GM12878 (cell line): ENCODE measurements at regions not wholly inside any gene's neighbourhood (a gene's known extent, or its start where the extent isn't known, plus 50 kb on each side); places are given as distances from the start of the nearest gene placed in this dataset.

Source experiments
- ETV6 ChIP-seq, 2 experiments: fragments of 450-650 bp in 1 of 2; IDR thresholded peaks in 1 of 2; conservative IDR thresholded peaks in 1 of 2; 2 replicates each; pipeline ENCODE4 v1.6.1; 2014; ENCODE audit warnings: antibody characterized with exemption in 1 of 2, borderline replicate concordance in 1 of 2, low read depth in 1 of 2, mild to moderate bottlenecking in 1 of 2, moderate library complexity in 1 of 2
- IKZF1 ChIP-seq: fragments of 450-650 bp; conservative IDR thresholded peaks from 2 replicates; pipeline ENCODE4 v1.6.1; 2017; ENCODE audit warnings: antibody characterized with exemption, mild to moderate bottlenecking
- MYC ChIP-seq: IDR thresholded peaks from 2 replicates; pipeline ENCODE4 v1.6.1; 2011; ENCODE audit warnings: mild to moderate bottlenecking, low read length, moderate library complexity, inconsistent platforms; ENCODE audit not compliant: insufficient read depth, insufficient replicate concordance, insufficient read length, severe bottlenecking
- RAD51 ChIP-seq: fragments of 450-650 bp; IDR thresholded peaks from 2 replicates; pipeline ENCODE4 v1.6.1; 2016; ENCODE audit warnings: moderate library complexity, mild to moderate bottlenecking, inconsistent platforms
- SMARCA5 ChIP-seq: fragments of 450-650 bp; IDR thresholded peaks from 2 replicates; pipeline ENCODE4 v1.6.1; 2017; ENCODE audit warnings: mild to moderate bottlenecking
- SMC3 ChIP-seq: IDR thresholded peaks from 2 replicates; pipeline ENCODE4 v1.6.1; 2011; ENCODE audit warnings: low read length, improper control_type of control experiment, borderline replicate concordance
- SREBF2 ChIP-seq: IDR thresholded peaks from 2 replicates; pipeline ENCODE4 v1.6.1; 2012; ENCODE audit warnings: mild to moderate bottlenecking, low read length
- TCF3 ChIP-seq: IDR thresholded peaks from 2 replicates; pipeline ENCODE4 v1.6.1; 2012; ENCODE audit warnings: low read depth, mild to moderate bottlenecking, low read length, borderline replicate concordance; ENCODE audit not compliant: insufficient read depth
- ZNF217 ChIP-seq: fragments of 450-650 bp; IDR thresholded peaks from 2 replicates; pipeline ENCODE4 v1.6.1; 2017; ENCODE audit warnings: antibody characterized with exemption, mild to moderate bottlenecking
- ZNF384 ChIP-seq: IDR thresholded peaks from 2 replicates; pipeline ENCODE4 v1.6.1; 2012; ENCODE audit warnings: low read depth, mild to moderate bottlenecking, low read length, improper control_type of control experiment, borderline replicate concordance
- TF ChIP-seq, protein P1 (sequence below): IDR thresholded peaks from 2 replicates; pipeline ENCODE4 v1.6.1; 2011; ENCODE audit warnings: mild to moderate bottlenecking, low read depth, low read length, moderate library complexity; ENCODE audit not compliant: insufficient replicate concordance
- TF ChIP-seq, protein P2 (sequence below): fragments of 450-650 bp; IDR thresholded peaks from 2 replicates; pipeline ENCODE4 v1.6.1; 2014; ENCODE audit warnings: mild to moderate bottlenecking
- TF ChIP-seq, protein P3 (sequence below): fragments of 450-650 bp; IDR thresholded peaks from 2 replicates; pipeline ENCODE4 v1.6.1; 2018; ENCODE audit warnings: mild to moderate bottlenecking, low read depth, moderate library complexity; ENCODE audit not compliant: partially characterized antibody
- TF ChIP-seq, protein P4 (sequence below): IDR thresholded peaks from 2 replicates; pipeline ENCODE4 v1.6.1; 2012; ENCODE audit warnings: low read depth, low read length, improper control_type of control experiment
- TF ChIP-seq, protein P5 (sequence below): fragments of 450-650 bp; IDR thresholded peaks from 2 replicates; pipeline ENCODE4 v1.6.1; 2017; ENCODE audit warnings: mild to moderate bottlenecking, moderate library complexity
- TF ChIP-seq, protein P6 (sequence below): fragments of 450-650 bp; IDR thresholded peaks from 2 replicates; pipeline ENCODE4 v1.6.1; 2017; ENCODE audit warnings: borderline replicate concordance

DNA sequence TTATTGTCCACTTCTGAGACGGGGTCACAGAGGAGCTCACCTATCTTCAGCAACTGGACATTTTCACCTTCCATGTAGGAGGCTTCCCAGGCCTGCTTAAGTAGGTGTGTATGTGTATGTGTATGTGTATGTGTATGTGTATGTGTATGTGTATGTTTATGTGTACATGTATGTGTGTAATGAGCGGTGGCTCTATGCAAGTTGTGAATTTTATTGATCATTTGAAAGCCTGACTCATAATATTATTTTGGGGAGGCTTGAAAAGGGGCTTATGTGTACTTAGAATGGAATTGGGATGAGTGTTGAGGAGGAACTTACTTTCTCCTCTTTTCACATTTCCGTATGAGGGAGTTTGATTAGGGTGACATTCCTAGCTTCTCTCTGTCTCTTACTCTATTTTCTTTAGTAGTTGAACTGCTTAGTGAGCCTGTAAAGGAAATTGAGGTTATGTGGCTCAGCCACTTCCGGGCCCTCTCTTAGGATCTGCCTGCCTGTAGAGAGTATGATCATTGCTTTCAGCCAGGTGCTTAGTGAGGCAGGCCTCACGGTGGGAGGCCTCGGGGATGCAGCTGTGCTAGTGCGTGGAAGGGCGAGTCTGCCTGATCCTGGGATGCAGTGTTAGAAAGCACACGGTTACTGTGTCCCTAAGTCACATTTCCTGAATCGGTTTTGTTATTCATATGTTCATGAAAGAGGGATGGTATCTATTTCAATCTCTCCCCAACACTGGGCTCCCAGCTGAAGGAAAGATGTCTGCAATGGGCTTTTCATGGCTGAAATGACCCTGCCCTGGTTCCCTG is 61.0 kb downstream of the IER5 start (continued):
- TF ChIP-seq SMC3 (no peak), TCF3 (peak; percentile 89; the same call in 1 of the 2 replicates), SMARCA5 (no peak), SREBF2 (no peak), MYC (no peak), IKZF1 (peak; percentile 83), RAD51 (no peak), ZNF217 (no peak), ETV6 (conservative IDR thresholded peaks at IDR 0.05 in 1 of 2, IDR thresholded peaks at IDR 0.05 in 1 of 2; ENCODE audit: borderline replicate concordance in 1 of 2, low read depth in 1 of 2) (peak in 1 of 2 experiments; percentile 95; a peak in 2 of 4 replicates), ZNF384 (no peak)
- TF ChIP-seq, protein P1, sequence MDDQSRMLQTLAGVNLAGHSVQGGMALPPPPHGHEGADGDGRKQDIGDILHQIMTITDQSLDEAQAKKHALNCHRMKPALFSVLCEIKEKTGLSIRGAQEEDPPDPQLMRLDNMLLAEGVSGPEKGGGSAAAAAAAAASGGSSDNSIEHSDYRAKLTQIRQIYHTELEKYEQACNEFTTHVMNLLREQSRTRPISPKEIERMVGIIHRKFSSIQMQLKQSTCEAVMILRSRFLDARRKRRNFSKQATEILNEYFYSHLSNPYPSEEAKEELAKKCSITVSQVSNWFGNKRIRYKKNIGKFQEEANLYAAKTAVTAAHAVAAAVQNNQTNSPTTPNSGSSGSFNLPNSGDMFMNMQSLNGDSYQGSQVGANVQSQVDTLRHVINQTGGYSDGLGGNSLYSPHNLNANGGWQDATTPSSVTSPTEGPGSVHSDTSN: no peak
- TF ChIP-seq, protein P2, sequence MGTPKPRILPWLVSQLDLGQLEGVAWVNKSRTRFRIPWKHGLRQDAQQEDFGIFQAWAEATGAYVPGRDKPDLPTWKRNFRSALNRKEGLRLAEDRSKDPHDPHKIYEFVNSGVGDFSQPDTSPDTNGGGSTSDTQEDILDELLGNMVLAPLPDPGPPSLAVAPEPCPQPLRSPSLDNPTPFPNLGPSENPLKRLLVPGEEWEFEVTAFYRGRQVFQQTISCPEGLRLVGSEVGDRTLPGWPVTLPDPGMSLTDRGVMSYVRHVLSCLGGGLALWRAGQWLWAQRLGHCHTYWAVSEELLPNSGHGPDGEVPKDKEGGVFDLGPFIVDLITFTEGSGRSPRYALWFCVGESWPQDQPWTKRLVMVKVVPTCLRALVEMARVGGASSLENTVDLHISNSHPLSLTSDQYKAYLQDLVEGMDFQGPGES: no peak
- TF ChIP-seq, protein P3, sequence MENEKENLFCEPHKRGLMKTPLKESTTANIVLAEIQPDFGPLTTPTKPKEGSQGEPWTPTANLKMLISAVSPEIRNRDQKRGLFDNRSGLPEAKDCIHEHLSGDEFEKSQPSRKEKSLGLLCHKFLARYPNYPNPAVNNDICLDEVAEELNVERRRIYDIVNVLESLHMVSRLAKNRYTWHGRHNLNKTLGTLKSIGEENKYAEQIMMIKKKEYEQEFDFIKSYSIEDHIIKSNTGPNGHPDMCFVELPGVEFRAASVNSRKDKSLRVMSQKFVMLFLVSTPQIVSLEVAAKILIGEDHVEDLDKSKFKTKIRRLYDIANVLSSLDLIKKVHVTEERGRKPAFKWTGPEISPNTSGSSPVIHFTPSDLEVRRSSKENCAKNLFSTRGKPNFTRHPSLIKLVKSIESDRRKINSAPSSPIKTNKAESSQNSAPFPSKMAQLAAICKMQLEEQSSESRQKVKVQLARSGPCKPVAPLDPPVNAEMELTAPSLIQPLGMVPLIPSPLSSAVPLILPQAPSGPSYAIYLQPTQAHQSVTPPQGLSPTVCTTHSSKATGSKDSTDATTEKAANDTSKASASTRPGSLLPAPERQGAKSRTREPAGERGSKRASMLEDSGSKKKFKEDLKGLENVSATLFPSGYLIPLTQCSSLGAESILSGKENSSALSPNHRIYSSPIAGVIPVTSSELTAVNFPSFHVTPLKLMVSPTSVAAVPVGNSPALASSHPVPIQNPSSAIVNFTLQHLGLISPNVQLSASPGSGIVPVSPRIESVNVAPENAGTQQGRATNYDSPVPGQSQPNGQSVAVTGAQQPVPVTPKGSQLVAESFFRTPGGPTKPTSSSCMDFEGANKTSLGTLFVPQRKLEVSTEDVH: no peak
- TF ChIP-seq, protein P4, sequence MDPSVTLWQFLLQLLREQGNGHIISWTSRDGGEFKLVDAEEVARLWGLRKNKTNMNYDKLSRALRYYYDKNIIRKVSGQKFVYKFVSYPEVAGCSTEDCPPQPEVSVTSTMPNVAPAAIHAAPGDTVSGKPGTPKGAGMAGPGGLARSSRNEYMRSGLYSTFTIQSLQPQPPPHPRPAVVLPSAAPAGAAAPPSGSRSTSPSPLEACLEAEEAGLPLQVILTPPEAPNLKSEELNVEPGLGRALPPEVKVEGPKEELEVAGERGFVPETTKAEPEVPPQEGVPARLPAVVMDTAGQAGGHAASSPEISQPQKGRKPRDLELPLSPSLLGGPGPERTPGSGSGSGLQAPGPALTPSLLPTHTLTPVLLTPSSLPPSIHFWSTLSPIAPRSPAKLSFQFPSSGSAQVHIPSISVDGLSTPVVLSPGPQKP: peak; percentile 88
- TF ChIP-seq, protein P5, sequence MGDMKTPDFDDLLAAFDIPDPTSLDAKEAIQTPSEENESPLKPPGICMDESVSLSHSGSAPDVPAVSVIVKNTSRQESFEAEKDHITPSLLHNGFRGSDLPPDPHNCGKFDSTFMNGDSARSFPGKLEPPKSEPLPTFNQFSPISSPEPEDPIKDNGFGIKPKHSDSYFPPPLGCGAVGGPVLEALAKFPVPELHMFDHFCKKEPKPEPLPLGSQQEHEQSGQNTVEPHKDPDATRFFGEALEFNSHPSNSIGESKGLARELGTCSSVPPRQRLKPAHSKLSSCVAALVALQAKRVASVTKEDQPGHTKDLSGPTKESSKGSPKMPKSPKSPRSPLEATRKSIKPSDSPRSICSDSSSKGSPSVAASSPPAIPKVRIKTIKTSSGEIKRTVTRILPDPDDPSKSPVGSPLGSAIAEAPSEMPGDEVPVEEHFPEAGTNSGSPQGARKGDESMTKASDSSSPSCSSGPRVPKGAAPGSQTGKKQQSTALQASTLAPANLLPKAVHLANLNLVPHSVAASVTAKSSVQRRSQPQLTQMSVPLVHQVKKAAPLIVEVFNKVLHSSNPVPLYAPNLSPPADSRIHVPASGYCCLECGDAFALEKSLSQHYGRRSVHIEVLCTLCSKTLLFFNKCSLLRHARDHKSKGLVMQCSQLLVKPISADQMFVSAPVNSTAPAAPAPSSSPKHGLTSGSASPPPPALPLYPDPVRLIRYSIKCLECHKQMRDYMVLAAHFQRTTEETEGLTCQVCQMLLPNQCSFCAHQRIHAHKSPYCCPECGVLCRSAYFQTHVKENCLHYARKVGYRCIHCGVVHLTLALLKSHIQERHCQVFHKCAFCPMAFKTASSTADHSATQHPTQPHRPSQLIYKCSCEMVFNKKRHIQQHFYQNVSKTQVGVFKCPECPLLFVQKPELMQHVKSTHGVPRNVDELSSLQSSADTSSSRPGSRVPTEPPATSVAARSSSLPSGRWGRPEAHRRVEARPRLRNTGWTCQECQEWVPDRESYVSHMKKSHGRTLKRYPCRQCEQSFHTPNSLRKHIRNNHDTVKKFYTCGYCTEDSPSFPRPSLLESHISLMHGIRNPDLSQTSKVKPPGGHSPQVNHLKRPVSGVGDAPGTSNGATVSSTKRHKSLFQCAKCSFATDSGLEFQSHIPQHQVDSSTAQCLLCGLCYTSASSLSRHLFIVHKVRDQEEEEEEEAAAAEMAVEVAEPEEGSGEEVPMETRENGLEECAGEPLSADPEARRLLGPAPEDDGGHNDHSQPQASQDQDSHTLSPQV: no peak
- TF ChIP-seq, protein P6, sequence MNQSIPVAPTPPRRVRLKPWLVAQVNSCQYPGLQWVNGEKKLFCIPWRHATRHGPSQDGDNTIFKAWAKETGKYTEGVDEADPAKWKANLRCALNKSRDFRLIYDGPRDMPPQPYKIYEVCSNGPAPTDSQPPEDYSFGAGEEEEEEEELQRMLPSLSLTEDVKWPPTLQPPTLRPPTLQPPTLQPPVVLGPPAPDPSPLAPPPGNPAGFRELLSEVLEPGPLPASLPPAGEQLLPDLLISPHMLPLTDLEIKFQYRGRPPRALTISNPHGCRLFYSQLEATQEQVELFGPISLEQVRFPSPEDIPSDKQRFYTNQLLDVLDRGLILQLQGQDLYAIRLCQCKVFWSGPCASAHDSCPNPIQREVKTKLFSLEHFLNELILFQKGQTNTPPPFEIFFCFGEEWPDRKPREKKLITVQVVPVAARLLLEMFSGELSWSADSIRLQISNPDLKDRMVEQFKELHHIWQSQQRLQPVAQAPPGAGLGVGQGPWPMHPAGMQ: no peak
